CD4-positive, alpha-beta T cell treated with Interleukin-6 for 4 hours (primary cell): ENCODE measurements at regions not wholly inside any gene's neighbourhood (a gene's known extent, or its start where the extent isn't known, plus 50 kb on each side); places are given as distances from the start of the nearest gene placed in this dataset.

Experiments
- DNase-seq: peaks from one replicate; pipeline ENCODE4 v3.0.0-alpha.2; 2020; ENCODE audit warnings: mixed read lengths

GRCh38 chr3:24598695-24599470 lies 104.2 kb upstream of the THRB start:
- no peak for DNase-seq

GRCh38 chr3:24601066-24601939 lies 106.7 kb upstream of the THRB start:
- no peak for DNase-seq

- DNase-seq, result no peak
These were observed 109.6 kb upstream of the THRB start for GRCh38 chr3:24604215-24604614.

- no peak for DNase-seq
These were observed 110.9 kb upstream of the THRB start for GRCh38 chr3:24605511-24606028.

GRCh38 chr3:24607281-24607680 lies 112.6 kb upstream of the THRB start:
- no peak for DNase-seq

- DNase-seq, result no peak
These were observed 114.2 kb upstream of the THRB start for GRCh38 chr3:24608701-24609390.

- no peak for DNase-seq
These were observed 119.7 kb upstream of the THRB start for GRCh38 chr3:24614359-24614758.

GRCh38 chr3:24615177-24615576 lies 120.5 kb upstream of the THRB start:
- no peak for DNase-seq

GRCh38 chr3:24616110-24616829 lies 121.6 kb upstream of the THRB start:
- DNase-seq, result no peak

GRCh38 chr3:24622138-24622537 lies 127.5 kb upstream of the THRB start:
- DNase-seq, result no peak

GRCh38 chr3:24622696-24623225 lies 128.1 kb upstream of the THRB start:
- DNase-seq, result no peak

GRCh38 chr3:24623657-24624056 lies 129.0 kb upstream of the THRB start:
- no peak for DNase-seq

- no peak for DNase-seq
These were observed 130.5 kb upstream of the THRB start for GRCh38 chr3:24624938-24625681.

- DNase-seq, result no peak
These were observed 134.0 kb upstream of the THRB start for GRCh38 chr3:24628523-24629258.

- no peak for DNase-seq
These were observed 136.8 kb upstream of the THRB start for GRCh38 chr3:24631481-24631880.

GRCh38 chr3:24639061-24639460 lies 144.4 kb upstream of the THRB start:
- DNase-seq, result no peak

GRCh38 chr3:24639481-24640329 lies 145.1 kb upstream of the THRB start:
- DNase-seq, result no peak

GRCh38 chr3:24640330-24640877 lies 145.8 kb upstream of the THRB start:
- no peak for DNase-seq

GRCh38 chr3:24641628-24642027 lies 147.0 kb upstream of the THRB start:
- DNase-seq, result no peak
